ENCODE measurements at regions not wholly inside any gene's neighbourhood (a gene's known extent, or its start where the extent isn't known, plus 50 kb on each side); places are given as distances from the start of the nearest gene placed in this dataset.
"Not testable (repeated sequence)": the region's sequence is repeated elsewhere in the genome, so short reads cannot be mapped to it uniquely, and the experiment has no call there.

DNA sequence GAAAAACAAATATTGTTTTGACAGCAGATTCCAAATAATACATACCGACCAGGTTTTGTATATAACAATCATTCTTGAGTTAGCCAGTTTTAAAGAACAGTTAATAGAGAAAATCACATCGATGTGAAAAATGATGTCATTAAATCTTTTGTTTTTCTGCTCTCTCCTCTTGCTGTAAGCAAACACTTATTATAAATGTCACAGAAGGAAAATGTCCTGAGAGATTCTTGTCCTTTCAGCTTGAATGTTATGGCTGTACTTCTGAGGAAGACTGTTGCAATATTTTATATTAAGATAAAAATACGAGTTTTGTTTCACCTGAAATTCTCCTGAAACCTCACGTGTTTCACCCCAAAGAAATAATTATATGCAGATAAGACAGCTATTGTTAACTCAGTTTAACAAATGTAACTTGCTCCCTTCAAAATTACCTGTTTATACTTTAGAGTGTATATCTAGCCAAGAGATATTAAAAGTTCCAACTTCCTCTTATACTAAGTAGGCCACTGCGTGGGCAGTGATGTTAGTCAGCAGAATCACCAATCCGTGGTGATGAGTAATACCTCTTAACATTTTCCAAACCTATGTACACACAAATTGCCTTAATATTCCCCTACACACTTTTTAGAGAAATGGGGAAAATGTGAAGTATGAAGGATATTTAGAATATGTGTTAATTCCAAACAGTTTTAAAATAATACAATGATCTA is 1111.4 kb upstream of the CITED2 start:
- DNase-seq (ENCODE audit: low read depth in 2 of 2): peak; percentile 12 to 58

- no peak for DNase-seq (ENCODE audit: low read depth in 2 of 2)
Observed at GRCh38 chr6:140480852-140481251, 1106.4 kb upstream of the CITED2 start.

- DNase-seq (ENCODE audit: low read depth in 2 of 2): no peak
Observed at GRCh38 chr6:140478631-140479030, 1104.2 kb upstream of the CITED2 start.

DNA sequence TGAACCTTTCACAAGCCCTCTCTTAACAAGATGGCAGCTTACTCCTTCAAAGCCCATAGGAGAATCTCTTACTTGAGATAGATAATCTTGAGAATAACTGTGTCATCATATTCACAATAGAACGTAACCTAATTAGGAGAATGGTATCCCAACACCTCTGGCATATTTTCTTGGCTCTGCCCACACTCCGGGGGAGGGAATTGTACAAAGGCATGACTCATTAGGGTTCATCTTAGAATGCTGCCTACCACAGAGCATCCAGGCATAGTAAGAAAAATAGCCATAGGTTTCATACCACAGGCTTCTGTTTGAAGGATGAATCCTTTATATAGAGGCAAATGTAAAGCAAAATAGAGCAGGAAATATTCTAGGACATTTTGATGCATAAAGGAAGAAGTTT is 1100.6 kb upstream of the CITED2 start:
- no peak for DNase-seq (ENCODE audit: low read depth in 2 of 2)

DNA sequence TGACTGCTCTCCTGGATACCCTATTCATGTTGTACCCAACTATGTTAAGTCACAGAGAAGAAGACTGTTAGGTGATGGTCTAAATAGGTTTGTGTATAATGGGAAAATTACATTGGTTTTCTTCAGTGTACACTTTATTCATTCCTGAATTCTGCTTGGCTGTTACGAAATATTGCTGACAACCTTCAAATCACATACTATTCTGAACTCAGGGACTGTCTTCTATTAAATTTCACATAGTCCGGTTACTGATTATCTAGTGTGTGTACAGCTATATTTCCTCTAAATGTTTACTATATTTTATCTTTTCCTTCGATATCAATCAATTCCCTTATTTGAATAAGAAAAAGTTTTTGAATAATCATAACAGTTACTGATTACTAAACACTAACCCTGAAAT is 1090.3 kb upstream of the CITED2 start:
- no peak for DNase-seq (ENCODE audit: low read depth in 2 of 2)

- DNase-seq (ENCODE audit: low read depth in 2 of 2): no peak
Observed at GRCh38 chr6:140463312-140463710, 1088.9 kb upstream of the CITED2 start.

GRCh38 chr6:140462453-140463311 is 1088.2 kb upstream of the CITED2 start:
- peak; percentile 46 to 62 for DNase-seq (ENCODE audit: low read depth in 2 of 2)

DNA sequence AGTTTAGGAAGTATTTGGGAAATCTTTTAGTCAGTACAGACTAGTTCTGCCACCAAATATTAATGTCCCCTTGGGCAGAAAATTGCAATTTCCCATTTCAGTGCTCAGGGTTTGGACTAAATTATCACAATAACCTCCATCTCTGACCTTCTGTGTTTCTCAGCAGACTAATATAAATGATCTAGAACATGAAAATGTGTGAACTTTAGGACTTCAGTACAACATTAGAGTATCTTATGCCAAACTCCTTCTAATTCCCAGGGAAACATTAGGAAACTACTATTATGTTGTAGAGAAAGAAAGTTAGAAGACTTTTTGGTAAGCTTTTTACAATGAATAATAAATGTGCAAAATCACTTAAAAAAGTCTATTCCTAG is 1087.6 kb upstream of the CITED2 start:
- DNase-seq (ENCODE audit: low read depth in 2 of 2): no peak

DNA sequence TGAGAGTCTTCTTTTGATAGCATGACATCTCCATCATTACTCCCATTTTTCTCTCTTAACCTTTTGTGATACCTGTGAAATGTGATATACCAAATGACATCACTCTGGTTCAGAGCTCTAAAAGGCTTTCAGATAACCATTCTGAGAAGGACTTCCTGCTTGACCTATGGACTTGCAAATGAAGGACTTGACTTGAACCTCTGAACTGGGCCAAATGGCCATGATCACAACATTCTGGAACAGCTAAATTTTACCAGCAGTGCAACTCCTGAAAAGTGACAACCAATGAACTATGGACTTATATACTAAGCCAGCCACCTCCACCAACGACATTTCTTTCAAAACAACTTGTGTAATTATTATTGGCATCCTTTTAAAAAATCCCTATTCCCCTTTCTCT is 1085.8 kb upstream of the CITED2 start:
- no peak for DNase-seq (ENCODE audit: low read depth in 2 of 2)

GRCh38 chr6:140459209-140459608 is 1084.8 kb upstream of the CITED2 start:
- no peak for DNase-seq (ENCODE audit: low read depth in 2 of 2)

GRCh38 chr6:140446241-140446640 is 1071.8 kb upstream of the CITED2 start:
- DNase-seq (ENCODE audit: low read depth in 2 of 2): no peak

- peak; percentile 12 to 66 for DNase-seq (ENCODE audit: low read depth in 2 of 2)
Observed at GRCh38 chr6:140445474-140446004, 1071.1 kb upstream of the CITED2 start.

GRCh38 chr6:140443112-140443511 is 1068.7 kb upstream of the CITED2 start:
- not testable (repeated sequence) for DNase-seq (ENCODE audit: low read depth in 2 of 2)

DNA sequence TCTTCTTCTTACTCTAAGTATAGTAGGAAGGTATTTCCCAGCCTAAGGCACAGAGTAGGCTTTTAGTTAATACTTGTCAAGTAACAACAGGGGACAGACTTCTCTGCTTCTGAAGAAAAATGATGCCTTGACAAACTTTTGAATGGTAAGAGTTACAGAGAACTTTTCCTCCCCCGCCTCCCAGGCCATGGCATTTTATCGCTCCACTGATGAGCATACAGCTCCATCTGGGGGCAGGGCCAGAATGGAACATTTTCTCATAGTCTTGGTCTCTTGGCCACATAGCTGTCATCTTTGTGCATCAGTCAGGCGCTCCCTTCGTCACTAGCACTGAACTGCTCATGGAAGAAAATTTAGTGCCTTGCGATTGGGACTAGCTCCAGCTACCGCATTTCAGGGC is 1066.8 kb upstream of the CITED2 start:
- DNase-seq (ENCODE audit: low read depth in 2 of 2): peak; percentile 54 to 75

- no peak for DNase-seq (ENCODE audit: low read depth in 2 of 2)
Observed at GRCh38 chr6:140440223-140440835, 1065.9 kb upstream of the CITED2 start.

GRCh38 chr6:140438346-140438735 is 1063.9 kb upstream of the CITED2 start:
- no peak for DNase-seq (ENCODE audit: low read depth in 2 of 2)

DNA sequence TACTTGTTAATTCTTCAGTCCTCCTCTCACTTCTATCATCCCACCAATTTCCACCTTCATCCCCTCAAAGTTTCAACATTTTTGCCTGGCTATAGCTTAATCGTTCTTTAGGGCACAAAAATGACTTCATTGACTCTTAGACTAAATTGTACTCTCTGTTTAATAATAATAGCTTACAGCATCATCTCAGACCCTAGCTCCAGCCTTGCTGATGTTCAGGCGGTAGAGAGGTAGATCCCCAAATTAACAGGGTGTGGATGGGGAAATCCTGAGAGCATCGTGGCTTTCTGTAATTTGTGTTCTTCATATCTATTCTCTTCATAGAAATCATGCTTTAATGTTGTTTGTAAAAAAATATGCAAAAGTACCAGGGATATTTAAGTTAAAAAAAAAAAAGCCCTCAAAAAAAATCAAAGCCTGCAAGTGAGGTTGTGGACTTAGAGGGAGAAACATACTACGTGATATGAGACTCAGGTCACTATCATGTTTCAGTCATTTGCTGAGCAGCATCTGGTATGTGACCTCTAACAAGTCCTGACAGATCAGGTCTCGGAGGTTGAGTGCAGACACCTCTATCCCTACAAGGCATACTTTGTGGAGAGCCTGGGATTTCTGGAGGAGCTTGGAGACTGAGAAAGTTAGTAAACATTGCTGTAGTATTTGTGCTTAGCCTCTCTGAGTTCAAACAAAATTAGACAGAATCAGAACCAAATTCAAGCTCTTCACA is 1063.3 kb upstream of the CITED2 start:
- no peak for DNase-seq (ENCODE audit: low read depth in 2 of 2)

GRCh38 chr6:140436023-140436811 is 1061.8 kb upstream of the CITED2 start:
- no peak for DNase-seq (ENCODE audit: low read depth in 2 of 2)

DNA sequence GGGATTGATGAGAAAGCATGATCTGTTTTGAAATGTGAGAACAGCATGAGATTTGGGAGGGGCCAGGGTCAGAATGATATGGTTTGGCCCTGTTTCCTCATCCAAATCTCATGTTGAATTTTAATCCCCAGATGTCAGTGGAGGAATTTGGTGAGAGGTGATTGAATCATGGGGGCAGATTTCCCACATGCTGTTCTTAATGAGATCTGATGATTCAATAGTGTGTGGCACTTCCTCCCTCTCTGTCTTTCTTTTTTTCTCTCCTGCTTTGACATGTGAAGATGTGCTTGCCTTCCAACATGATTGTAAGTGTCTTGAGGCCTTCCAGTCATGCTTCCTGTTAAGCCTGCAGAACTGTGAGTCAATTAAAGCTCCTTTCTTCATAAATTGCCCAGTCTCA is 1060.3 kb upstream of the CITED2 start:
- DNase-seq (ENCODE audit: low read depth in 2 of 2): no peak

GRCh38 chr6:140433072-140433471 is 1058.6 kb upstream of the CITED2 start:
- no peak for DNase-seq (ENCODE audit: low read depth in 2 of 2)

DNA sequence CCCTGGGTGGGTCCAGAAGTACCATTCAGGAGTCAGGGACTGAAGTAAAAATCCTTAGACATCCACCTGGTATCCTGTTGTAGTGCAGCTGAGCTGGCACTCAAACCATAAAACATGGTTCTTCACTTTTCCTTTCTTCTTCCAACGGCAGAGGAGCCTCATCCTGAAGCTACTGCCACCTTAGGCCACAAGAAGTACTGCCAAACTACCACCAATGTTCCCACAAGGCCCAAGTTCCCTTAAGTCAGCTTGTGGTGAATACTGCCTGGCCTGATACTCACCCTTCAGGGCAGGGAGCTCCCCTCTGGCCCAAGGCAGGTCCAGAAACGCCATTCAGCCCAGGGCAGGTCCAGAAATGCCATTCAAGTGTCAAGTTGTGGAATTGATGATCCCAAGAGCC is 1053.4 kb upstream of the CITED2 start:
- no peak for DNase-seq (ENCODE audit: low read depth in 2 of 2)

Measured in dermis microvascular lymphatic vessel endothelial cell (primary cell).